ENCODE measurements at regions not wholly inside any gene's neighbourhood (a gene's known extent, or its start where the extent isn't known, plus 50 kb on each side); places are given as distances from the start of the nearest gene placed in this dataset.

DNA sequence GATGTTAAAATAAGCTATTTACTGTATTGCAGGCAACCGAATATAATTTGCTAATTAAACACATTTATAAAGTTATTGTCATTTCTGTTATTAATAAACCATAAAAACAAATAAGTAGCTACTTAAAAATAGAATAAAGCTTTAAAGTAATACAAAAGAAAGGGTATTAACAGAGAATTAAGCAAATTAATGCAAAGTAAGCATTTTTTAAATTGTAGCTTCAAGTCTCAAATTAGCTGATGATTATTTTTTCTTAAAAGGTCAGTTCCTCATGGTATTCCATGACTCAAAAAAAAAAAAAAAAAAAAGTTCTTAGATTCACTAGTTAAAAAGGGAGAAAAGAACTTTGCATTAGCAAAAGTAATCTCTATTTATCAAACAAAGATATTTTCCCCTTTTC lies 292.5 kb downstream of the SLITRK1 start:
- no peak for DNase-seq

DNA sequence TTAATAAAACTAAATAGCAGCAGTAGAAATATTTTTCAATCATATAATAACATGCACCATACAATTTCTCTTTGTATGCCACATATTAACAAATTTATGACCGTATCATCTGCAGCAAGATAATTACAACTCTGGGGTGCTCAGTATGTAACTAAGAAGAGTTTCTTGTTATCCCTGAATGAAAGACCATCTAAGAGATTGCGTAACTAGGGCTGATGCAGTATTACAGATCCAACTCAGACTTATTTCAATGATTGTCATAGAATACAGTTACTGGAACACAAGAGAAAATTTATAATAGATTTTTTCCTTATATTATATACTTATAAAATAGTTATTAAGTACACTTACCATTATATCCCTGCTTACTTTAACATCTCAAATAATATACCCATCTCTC lies 305.1 kb downstream of the SLITRK1 start:
- DNase-seq = no peak

DNA sequence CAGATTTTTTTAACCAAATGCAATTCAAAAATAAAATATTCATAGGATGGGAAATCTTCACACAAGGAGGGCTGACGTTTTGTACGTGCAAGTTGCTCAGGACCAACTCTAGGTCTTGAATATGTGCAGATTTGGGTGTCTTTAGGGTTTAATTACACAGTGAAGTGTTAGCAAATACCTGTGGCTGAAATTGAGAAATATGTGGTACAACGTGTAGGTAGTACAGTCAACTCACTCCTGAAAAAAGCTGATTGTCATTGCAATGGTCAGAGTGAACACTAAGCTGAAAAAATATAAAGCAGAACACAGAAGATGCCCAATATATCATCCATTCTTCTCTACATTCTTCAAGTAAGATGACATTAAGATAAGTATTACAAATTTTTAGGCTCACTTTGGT lies 314.3 kb downstream of the SLITRK1 start:
- no peak for DNase-seq

DNA sequence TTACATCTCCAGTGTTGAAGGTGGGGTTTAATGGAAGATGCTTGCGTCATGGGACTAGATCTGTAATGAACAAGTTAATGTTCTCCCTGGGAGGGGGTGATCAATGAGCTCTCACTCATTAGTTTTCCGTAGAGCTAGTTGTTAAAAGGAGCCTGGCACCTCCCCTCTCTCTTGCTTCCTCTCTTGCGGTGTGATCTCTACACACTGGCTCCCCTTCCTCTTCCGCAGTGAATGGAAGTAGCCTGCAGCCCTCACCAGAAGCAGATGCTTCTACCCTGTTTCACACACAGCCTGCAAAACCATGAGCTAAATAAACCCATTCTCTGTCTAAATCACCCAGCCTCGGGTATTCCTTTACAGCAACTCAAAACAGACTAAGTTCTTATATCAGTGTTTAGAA lies 318.8 kb downstream of the SLITRK1 start:
- no peak for DNase-seq

DNA sequence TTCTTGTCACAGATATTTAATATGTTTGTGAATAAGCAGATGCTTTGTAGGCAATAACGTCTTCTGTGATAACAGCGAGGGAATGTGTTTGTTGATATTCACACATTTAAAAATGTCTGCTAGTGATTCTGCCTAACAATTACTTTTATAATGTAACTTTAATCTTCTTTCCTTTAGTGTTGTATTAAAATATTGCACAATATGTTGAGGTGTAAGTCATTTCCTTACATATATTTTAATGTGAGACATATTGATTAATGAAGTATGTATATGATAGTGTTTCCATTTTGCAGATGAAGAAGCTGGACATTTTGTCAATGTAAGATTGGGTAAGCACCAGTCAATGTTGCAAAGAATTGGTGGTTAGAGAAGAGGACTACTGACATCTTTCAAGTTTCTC lies 324.4 kb downstream of the SLITRK1 start:
- no peak for DNase-seq

DNA sequence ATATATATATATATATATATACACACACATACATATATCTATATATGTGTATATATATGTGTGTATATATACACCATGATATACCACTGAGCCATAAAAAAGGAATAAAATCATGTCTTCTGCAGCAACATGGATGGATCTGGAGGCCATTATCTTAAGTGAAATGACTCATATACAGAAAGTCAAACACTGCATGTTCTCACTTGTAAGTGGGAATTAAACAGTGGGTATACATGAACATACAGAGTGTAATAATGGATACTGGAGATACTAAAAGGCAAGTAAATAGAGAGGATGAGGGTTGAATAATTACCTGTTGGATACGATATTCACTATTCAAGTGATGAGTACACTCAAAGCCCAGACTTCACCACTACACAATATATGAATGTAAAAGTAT lies 332.6 kb downstream of the SLITRK1 start:
- no peak for DNase-seq

DNA sequence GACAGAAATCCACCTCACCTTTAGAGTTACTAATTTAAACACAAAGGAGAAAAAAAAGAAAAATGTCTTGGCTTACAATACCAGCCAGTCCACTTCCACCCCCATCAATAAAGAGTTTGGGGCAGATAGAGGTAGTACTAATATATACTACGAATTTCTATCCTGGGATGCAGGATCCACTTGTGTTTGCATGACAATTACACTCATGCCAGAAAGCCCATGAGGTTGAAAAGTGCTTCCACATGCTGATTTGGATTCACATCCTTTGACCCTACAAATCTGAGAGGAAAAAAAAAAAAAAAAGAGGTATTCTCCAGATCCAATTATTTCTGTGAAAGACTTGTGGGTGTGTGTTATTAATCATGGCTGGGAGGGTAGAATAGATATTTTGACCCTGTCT lies 335.2 kb downstream of the SLITRK1 start:
- no peak for DNase-seq

DNA sequence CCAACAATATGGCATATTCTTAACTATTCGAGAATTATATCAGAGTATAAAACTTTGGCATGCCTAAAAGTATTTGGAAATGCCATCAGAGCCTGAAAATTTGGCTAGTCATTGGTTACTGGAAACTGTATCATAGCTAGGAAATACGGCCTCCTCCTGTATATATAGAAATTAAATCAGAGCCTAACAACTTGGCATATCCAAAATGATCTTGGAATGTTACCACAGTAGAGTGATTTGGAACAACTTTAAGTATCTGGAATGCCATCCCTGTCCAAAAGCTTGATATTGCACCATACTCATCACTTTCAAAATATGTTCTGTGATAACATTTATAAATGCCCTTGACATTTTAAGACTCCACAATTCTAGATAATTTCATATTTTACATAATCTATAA lies 335.8 kb downstream of the SLITRK1 start:
- DNase-seq = no peak

DNA sequence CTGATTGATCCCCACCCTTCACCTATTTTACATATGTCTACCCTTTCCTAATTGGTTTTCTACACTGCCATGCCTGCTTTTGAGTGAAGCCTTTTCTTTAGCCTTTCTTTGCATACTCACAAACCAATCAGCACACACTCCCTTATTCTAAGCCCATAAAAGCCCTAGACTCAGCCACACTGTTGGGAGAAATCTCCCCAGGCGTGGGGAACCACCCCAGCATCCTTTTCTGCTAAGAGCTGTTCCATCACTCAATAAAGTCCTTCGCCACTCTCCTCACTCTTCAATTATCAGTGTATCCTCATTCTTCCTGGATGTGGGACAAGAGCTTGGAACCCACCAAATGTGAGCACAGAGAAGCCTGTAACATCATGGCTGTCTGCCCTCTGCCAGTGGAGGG lies 343.6 kb downstream of the SLITRK1 start:
- no peak for DNase-seq

DNA sequence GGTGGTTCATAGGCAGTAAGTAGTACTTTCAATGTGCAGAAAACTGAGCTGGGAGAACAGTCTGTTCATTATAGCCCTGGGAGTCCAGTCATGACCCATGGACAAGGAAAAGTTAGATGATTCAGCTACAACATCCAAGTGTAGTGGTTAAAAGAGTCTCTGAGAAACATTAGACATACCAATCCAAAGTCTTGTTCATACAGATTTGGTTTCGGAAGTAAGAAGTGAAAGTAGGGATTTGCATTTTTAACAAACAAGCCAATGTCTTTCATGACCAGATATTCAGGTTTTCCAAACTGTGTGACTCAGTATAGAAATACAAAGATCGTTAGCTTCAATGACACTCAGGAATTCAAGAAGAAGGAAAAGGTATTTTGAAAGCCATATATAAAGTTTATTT lies 345.3 kb downstream of the SLITRK1 start:
- no peak for DNase-seq

DNA sequence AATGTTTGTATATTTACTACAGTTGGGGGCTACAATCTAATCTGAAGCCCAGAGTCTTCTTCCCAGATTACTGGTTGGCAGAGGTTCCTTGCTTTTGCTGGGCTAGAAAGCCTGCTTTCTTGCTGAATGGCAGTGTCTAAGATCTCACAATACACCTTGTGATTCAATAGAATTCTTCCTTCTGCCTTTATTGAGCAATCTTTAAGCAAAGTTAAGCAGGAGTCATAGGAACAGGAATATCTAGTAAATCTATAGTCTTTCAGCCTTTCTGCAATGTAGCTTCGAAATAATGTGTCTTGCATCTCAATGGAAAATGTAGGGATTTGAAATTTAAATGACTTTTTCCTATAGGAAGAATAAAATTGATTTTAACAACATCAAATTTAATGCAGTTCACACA lies 346.1 kb downstream of the SLITRK1 start:
- DNase-seq = no peak

DNA sequence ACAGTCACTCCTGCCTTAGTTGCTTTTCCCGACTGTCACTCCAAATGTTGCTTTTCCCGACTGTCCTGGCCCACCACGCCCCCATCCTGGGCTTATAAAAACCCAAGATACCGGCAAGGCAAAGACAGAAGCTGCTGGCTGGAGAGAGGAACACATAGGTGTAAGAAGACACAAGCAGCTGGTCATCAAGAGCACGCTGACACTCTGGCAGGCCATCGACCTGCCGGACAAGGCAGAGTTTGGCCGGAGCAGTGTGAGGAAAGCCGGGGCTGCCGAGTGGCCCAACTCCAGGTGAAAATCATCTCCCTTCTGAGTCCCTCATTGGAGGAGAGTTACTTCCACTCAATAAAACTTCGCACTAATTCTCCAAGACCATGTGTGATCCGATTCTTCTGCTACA lies 349.5 kb downstream of the SLITRK1 start:
- no peak for DNase-seq

DNA sequence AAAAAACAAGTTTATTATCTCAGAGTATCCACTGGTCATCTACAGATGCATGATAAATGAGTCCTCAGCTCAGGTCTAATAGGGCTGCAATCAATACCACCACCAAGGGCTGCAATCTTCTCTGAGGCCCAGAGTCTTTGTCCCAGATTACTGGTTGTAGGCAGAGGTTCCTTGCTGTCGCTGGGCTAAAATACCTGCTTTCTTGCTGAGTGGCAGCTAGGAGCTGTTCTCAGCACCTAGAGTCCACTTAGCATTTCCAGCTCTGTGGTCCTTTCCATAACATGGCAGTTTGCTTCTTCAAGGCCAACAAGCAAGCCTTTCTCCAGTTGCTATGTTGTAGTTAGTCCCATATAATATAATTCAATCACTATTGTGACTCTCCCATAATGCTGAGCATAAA lies 351.3 kb downstream of the SLITRK1 start:
- DNase-seq = no peak

DNA sequence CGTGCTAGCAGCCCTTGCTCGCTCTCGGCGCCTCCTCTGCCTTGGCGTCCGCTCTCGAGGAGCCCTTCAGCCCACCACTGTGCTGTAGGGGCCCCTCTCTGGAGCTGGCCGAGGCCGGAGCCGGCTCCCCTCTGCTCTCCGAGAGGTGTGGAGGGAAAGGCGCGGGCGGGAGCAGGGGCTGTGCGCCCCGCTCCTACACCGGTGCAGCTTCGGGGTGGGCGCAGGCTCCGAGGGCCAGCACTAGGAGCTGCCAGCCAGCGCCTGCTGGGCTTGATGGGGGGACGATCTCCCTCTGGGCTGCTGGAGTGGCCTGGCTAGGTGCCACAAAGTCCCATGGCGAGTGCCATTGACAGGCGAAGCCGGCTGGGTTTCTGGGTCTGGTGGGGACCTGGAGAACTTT lies 365.5 kb downstream of the SLITRK1 start:
- no peak for DNase-seq

DNA sequence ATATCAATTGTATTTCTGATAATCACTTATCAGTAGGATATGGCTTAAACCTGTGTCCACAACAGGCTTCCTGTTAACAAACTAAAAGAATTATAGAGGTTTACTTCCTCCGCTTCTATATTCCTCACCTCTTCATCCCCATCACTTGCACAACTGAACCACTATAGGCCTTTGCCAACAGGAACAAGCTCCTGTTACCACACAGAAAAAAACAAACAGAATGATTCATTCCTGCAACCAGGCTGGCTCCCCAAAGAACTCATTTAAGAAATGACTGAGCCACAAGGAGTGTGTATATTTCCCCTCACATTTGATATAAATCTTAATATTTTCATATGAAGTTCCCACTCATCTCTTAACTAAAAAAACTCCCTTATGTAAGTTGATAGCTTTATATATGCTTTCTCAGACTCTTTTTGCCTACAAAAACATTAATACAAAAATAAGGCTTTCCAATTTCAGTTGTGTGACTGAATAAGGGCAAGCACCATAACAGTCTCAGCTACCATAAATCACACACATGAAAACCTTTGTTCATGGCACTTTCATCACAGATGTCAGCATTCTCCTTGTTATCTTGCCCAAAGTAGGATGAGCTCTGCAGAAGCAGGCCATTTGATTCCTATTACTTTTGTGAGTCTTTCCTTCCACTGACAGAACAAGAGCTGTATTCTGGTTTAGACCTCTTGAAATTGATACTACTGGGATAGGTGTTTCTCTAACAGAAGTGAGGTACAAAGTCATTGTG lies 366.8 kb downstream of the SLITRK1 start:
- no peak for DNase-seq

DNA sequence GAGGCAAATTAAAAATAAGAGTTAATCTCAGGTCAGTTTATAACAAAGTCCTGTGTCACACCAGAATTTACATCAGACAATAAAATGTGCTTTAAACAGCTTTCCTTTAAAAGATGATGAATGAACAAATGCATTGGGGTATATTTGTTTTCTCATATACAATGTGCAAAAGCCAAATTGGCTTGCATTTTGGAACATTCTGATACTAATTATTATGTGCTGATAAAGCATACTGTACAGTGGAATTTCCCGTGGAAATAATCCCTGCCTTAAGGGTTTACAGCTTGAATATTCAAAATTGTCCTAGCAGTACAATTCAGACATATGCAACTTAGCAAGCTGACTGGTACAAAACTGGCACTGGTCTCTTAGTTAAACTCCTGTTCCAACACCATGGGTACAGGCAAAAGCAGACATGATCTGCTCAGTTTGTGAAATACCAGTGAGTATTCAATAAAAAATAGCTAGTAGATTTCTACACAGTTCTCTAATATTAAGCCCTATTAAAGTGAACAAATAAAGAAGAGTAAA lies 373.4 kb downstream of the SLITRK1 start:
- no peak for DNase-seq

DNA sequence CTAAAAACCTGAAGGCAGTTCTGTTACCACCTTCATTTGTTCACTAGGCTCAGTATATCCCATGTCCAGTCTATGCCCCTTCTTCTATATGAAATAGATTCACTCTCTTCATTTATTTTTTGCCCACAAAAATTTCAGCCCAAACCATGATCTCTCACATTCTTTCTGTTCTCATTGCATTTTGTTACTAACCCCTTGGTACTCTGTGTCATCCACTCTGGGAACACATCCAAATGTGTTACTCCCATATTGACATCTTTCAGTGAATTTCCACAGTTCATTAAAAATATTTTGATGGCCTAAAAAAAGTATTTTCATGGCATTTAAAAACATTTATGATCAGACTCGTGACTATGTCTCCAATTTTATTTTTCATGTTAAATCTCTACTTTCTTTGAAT lies 378.9 kb downstream of the SLITRK1 start:
- DNase-seq = no peak

DNA sequence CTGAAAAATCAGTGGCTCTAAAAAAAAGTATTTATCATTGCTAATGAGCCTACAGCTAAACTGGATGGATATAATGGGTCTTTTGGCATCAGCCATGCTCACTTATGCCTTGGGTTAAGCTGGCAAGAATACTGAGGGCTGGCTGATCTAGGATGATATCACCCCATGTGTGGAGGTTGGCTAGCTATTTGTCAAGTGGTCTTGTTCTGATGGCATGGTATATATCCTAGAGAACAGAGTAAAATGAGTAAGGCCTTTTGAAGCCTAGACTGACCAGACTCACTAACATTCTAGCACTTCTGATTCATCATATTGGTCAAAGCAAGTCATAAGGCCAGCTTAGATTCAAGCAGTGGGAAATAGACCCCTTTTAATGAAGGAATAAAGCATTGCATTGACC lies 383.0 kb downstream of the SLITRK1 start:
- no peak for DNase-seq

DNA sequence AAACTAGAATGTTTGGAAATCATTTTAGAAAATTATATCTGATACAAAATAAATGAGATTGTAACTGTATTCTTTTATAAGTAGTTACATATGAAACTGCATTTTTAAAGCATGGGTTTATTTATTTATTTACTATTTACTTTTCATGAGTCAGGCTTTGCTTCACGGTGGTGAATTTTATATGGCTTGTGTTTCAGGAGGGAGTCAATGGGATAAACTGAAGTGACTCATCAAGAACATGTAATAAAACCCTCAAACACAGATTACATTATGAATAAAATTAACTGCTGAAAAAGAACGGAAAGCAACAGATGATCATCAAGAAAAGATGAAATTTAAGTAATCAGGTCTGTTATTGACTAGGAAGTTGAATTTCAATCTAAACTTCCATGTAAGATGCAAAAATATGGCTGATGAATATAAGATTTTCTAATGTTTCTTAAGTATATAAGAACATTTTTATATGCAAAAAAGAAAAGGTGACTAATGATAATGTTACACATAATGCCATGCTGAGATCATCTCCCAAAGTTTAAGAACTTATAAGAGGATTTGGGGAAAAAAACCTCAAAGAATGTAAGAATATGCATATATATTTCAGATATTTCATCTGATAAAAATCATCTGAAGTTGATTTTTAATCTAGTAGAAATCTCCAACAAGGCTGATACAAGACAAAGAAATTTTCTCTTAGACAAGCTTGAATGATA lies 383.6 kb downstream of the SLITRK1 start:
- no peak for DNase-seq

DNA sequence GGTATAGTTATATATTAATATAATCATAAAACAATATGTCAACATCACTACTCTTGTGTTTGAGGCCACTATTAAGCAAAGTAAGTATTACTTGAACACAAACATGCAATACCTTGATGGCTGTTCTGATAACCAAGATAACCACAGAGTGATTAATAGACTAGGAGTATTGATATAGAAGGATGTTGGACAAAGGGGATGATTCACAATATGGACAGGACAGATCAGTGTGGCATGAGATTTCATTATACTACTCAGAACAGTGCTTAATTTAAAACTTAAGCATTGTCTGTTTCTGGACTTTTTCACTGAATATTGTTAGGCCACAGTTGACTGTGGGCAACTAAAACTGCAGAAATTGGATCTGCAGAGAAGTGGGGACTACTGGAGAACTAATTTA lies 384.2 kb downstream of the SLITRK1 start:
- no peak for DNase-seq

DNA sequence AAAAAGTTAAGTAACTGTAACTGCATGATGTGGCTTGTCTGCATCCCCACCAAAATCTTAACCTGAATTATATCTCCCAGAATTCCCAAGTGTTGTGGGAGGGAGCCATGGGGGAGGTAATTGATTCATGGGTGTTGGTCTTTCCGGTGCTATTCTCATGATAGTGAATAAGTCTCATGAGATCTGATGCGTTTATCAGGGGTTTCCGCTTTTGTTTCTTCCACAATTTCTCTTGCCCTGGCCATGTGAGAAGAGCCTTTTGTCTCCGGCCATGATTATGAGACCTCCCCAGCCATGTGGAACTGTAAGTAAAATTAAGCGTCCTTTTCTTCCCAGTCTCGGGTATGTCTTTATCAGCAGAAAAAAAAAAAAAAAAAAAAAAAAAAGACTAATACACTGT lies 385.8 kb downstream of the SLITRK1 start:
- DNase-seq = no peak

DNA sequence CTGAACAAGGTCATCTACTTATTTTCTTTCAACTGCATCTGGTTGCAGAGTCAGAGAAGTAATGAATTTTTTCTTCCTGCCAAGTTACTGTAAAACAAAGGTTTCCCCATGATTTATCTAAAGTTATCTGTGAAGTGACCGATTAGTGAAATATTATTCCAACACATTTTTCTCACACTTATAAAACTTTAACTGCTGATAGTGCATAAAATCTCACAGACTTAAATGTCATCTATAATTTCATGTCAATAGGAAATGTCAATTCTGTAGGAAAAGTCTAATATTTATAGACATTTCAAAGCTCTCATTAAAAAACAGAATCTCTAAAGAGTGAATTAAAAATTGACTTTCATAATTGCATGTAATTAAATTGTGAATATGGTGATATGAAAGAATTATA lies 397.2 kb downstream of the SLITRK1 start:
- no peak for DNase-seq

DNA sequence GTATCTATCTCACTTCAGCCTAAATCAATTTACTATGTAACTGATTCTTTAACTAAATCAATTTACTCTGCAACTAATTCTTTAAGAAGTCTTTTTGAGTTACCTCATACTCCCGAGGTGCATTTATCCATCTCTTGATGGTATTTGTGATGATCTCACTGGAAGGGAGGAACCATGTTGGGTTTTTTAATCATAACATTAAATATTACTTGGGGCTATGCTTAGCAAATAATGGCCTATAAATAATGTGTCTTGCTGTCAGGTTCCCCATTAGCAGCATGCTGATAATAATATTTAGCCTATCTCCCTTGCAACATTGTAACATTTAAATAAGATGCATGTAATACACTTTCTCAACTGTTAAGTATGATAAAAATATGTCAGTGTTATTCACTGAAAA lies 411.3 kb downstream of the SLITRK1 start:
- DNase-seq = no peak

DNA sequence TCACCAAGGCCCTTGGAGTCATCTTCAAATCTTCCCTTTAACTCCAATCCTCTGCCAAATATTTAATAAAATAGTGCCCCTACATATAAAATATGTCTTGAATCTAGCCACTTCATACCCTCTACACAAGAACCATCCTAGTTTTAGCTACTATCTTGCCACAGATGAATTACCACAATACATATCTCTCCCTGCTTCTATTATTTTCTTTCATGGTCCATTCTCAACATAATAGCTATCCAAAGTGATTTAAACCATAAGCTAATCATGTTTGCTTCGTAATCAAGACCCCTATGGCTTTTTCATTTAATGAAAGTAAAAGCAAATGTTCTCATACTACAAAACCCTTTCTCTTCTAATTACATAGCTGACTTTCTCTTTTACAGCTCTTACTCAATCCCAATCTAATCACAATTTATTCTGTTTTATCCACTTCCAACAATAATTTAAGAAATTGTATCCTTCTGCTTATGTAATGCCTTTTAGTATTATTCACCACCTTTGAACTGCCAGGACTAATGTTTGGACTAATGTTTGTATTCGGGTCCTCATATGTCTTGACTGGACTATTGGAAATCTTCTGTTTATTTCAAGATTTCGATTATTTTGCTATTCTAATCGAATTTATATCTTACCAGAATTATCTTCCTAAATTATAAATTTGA lies 412.0 kb downstream of the SLITRK1 start:
- DNase-seq = no peak

Data from OCI-M1 (cell line).